ENCODE measurements at regions not wholly inside any gene's neighbourhood (a gene's known extent, or its start where the extent isn't known, plus 50 kb on each side); places are given as distances from the start of the nearest gene placed in this dataset.
"Not testable (repeated sequence)": the region's sequence is repeated elsewhere in the genome, so short reads cannot be mapped to it uniquely, and the experiment has no call there.

GRCh38 chr14:106674509-106675125 is 1148.2 kb downstream of the TMEM121 start:
- H3K27ac Mint-ChIP-seq; H3K36me3 Mint-ChIP-seq (ENCODE audit: low read depth); H3K4me3 Mint-ChIP-seq; H3K4me1 Mint-ChIP-seq; H3K9me3 Mint-ChIP-seq; POLR2A ChIA-PET: not testable (repeated sequence)
- peaks cover 35% of the 10 kb centered on the region for H3K27me3 Mint-ChIP-seq
- peak; percentile 55 for DNase-seq
- CTCF ChIA-PET = interaction anchor here (1.0 to 3.5 kb wide), 4 partner anchors 10 to 156 kb away, joined by 3 to 22 read pairs (median 8); no protein-coding TSS in a partner anchor

DNA sequence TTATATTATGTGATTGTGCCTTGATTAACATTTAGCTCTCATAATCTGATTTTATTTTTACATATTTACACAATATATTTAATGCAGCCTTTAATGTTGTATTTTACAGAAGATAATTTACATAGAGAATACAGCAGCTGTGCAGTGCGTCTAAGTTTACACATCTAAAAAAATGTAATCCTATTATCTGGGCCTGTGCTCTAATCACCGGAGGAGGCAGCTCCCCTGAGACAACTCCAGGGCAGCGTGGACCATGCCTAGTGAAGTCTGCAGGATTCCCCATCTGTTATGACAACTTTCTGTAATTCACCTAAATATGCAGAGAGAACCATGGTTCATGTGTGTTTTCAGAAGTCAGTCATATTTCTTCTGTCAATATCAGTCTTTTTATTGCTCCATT is 1149.3 kb downstream of the TMEM121 start:
- peaks cover 34% of the 10 kb centered on the region for H3K27me3 Mint-ChIP-seq
- H3K9me3 Mint-ChIP-seq; H3K4me1 Mint-ChIP-seq; H3K4me3 Mint-ChIP-seq; POLR2A ChIA-PET; DNase-seq; H3K27ac Mint-ChIP-seq; H3K36me3 Mint-ChIP-seq (ENCODE audit: low read depth): not testable (repeated sequence)
- CTCF ChIA-PET = interaction anchor here (0.8 to 2.4 kb wide), 4 partner anchors 8 to 155 kb away, joined by 3 to 11 read pairs (median 6); no protein-coding TSS in a partner anchor

GRCh38 chr14:106679776-106680175 is 1153.4 kb downstream of the TMEM121 start:
- H3K4me3 Mint-ChIP-seq = no peak overlapping the region
- peaks cover 3% of the 10 kb centered on the region for H3K4me1 Mint-ChIP-seq
- POLR2A ChIA-PET = no interaction called here
- peaks cover 39% of the 10 kb centered on the region for H3K27me3 Mint-ChIP-seq
- CTCF ChIA-PET = interaction anchor here (0.8 to 3.2 kb wide), 4 partner anchors 8 to 23 kb away, joined by 3 to 18 read pairs (median 6); no protein-coding TSS in a partner anchor
- no peak overlapping the region for H3K27ac Mint-ChIP-seq
- no peaks in the 10 kb centered on the region for H3K36me3 Mint-ChIP-seq (ENCODE audit: low read depth)
- DNase-seq = no peak
- H3K9me3 Mint-ChIP-seq = no peaks in the 10 kb centered on the region

GRCh38 chr14:106681161-106681560 is 1154.8 kb downstream of the TMEM121 start:
- no peak for DNase-seq
- Mint-ChIP-seq H3K36me3 (ENCODE audit: low read depth) (no peaks in the 10 kb centered on the region), H3K9me3 (no peaks in the 10 kb centered on the region), H3K27me3 (peaks cover 52% of the 10 kb centered on the region), H3K4me1 (no peaks in the 10 kb centered on the region), H3K4me3 (no peak overlapping the region), H3K27ac (no peak overlapping the region)
- ChIA-PET POLR2A (no interaction called here), CTCF (no interaction called here)

DNA sequence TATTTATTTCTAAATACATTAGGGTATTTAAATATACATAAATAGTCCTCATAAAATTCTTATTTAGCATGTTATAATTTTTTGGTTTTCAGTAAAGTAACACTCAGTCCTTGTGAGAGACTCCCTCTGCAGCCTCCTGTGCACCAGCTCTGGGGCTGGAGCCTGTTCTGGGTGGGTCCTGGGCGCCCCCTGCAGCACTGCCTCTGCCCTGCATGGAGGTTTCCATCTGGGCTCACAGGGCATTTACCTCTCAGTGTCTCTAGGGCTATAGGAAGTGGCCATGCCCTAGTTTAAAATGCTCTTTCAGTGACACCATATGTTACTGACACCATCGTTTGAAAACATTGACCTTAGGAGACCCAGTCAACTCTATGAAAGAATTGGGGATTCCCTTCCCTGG is 1155.2 kb downstream of the TMEM121 start:
- POLR2A ChIA-PET = no interaction called here

GRCh38 chr14:106683631-106684030 is 1157.2 kb downstream of the TMEM121 start:
- H3K27ac Mint-ChIP-seq = no peak overlapping the region
- peaks cover 57% of the 10 kb centered on the region for H3K27me3 Mint-ChIP-seq
- H3K36me3 Mint-ChIP-seq (ENCODE audit: low read depth) = no peaks in the 10 kb centered on the region
- H3K9me3 Mint-ChIP-seq = no peaks in the 10 kb centered on the region
- H3K4me1 Mint-ChIP-seq = no peaks in the 10 kb centered on the region
- no peak overlapping the region for H3K4me3 Mint-ChIP-seq
- ChIA-PET POLR2A (no interaction called here), CTCF (interaction anchor here (0.7 to 1.4 kb wide), 3 partner anchors 20 to 66 kb away, joined by 3 to 4 read pairs (median 3); no protein-coding TSS in a partner anchor)
- no peak for DNase-seq

More for the DNA sequence above, 1155.2 kb downstream of the TMEM121 start:
- Mint-ChIP-seq H3K27ac (no peak overlapping the region), H3K27me3 (peaks cover 52% of the 10 kb centered on the region), H3K4me1 (no peaks in the 10 kb centered on the region), H3K9me3 (no peaks in the 10 kb centered on the region), H3K36me3 (ENCODE audit: low read depth) (no peaks in the 10 kb centered on the region), H3K4me3 (no peak overlapping the region)
- CTCF ChIA-PET = no interaction called here
- no peak for DNase-seq

GRCh38 chr14:106686533-106686932 is 1160.2 kb downstream of the TMEM121 start:
- no peak overlapping the region for H3K27ac Mint-ChIP-seq
- H3K4me3 Mint-ChIP-seq = no peak overlapping the region
- H3K36me3 Mint-ChIP-seq (ENCODE audit: low read depth) = no peaks in the 10 kb centered on the region
- H3K4me1 Mint-ChIP-seq = no peaks in the 10 kb centered on the region
- H3K9me3 Mint-ChIP-seq = no peaks in the 10 kb centered on the region
- ChIA-PET CTCF (interaction anchor here (1.3 kb wide), 1 partner anchor 23 kb away, joined by 3 read pairs; no protein-coding TSS in a partner anchor), POLR2A (no interaction called here)
- peaks cover 49% of the 10 kb centered on the region for H3K27me3 Mint-ChIP-seq
- DNase-seq = no peak

DNA sequence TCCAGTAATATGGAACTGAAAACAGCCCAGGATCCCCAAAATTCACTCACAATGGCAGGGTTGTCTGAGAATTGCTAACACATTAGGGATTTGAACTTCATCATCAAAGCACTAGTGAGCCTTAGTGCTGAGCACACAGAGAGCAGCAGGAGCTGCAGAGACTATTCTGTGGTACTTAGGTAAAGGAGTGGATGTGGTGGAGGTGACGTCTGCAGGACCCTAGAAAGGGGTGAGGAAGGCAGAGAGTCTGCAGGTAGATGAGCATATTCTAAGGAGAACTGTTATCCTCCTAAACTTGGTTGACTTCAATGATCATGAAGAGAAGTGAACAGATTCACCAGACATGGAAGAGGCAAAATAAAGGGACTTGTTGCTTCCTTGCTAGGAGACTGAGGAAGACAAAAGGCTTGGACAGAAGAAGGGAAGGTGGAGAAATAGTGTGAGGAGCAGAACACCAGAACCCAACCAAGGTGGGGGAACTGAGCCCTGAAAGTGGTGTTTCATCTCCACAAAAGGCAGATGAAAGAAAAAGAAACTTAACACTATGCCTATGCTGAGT is 1164.0 kb downstream of the TMEM121 start:
- no peak for DNase-seq
- H3K4me1 Mint-ChIP-seq = peaks cover 4% of the 10 kb centered on the region
- no peaks in the 10 kb centered on the region for H3K9me3 Mint-ChIP-seq
- H3K27ac Mint-ChIP-seq = no peak overlapping the region
- CTCF ChIA-PET = interaction anchor here (0.8 to 2.8 kb wide), 4 partner anchors 11 to 113 kb away, joined by 3 to 16 read pairs (median 6); no protein-coding TSS in a partner anchor
- no peaks in the 10 kb centered on the region for H3K36me3 Mint-ChIP-seq (ENCODE audit: low read depth)
- POLR2A ChIA-PET = no interaction called here
- peaks cover 23% of the 10 kb centered on the region for H3K27me3 Mint-ChIP-seq
- H3K4me3 Mint-ChIP-seq = no peak overlapping the region

DNA sequence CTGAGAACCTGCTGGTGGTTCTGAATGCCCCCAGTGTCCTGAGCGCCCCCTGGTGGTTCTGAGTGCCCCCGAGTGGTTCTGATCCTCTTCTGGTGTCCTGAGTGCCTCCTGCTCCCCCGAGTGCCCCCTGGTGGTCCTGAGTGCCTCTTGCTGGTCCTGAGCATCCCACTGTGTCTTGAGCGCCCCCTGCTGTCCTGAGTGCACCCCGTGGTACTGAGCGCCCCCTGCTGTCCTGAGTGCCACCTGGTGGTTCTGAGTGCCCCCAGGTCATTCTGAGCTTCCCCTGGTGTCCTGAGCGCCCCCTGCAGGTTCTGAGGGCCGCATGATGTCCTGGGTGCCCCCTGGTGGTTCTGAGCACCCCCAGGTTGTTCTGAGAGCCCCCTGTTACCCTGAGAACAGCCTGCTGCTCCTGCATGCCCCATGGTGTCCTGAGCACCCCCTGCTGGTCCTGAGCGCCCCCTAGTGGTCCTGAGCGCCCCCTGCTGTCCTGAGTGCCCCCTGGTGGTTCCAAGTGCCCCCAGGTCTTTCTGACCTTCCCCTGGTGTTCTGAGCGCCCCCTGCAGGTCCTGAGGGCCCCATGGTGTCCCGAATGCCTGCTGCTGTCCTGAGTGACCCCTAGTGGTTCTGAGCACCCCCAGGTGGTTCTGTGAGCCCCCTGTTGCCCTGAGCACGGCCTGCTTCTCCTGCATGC is 1165.4 kb downstream of the TMEM121 start:
- POLR2A ChIA-PET = no interaction called here

DNA sequence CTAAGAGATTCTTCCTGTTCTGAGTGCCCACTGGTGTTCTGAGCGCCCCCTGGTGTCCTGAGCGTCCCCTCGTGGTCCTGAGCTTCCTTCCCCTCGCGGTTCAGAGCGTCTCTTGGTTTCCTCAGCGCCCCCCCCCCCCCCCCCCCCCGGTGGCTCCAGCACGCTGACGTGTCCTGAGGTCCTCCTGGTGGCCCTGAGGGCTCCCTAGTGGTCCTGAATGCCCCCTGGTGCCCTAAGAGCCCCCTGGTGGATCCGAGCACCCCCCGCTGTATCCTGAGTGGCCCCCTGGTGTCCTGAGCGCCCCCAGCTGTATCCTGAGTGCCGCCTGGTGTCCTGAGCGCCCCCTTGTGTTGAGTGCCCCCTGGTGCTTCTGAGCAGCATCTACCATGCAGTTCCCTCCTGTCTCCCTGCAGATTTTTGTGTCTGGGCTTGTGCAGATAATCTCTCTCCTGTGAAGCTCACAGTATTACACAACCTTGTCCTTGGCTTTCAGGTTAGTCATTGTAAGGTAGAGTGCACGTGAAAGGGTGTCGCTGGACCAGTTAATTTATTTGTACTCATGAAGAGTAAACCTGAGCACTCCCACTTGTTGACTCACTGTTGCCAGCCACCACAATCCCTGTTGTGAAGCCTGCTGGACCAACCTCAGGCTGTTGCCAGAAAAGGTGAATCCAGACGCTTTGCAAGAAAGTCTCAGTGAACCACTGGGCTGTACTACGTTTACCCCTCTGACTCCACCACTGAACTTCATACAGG is 1168.4 kb downstream of the TMEM121 start:
- H3K4me3 Mint-ChIP-seq = peak overlapping the region; percentile 30

More for the DNA sequence above, 1165.4 kb downstream of the TMEM121 start:
- Mint-ChIP-seq H3K4me1 (peaks cover 4% of the 10 kb centered on the region), H3K4me3 (no peak overlapping the region), H3K9me3 (no peaks in the 10 kb centered on the region), H3K27ac (no peak overlapping the region), H3K36me3 (ENCODE audit: low read depth) (no peaks in the 10 kb centered on the region), H3K27me3 (peaks cover 16% of the 10 kb centered on the region)
- DNase-seq = peak; percentile 83
- CTCF ChIA-PET = interaction anchor here (0.6 to 2.8 kb wide), 16 partner anchors 12 to 274 kb away, joined by 3 to 16 read pairs (median 4); no protein-coding TSS in a partner anchor

GRCh38 chr14:106698620-106699267 is 1172.4 kb downstream of the TMEM121 start:
- H3K9me3 Mint-ChIP-seq; H3K27me3 Mint-ChIP-seq; POLR2A ChIA-PET; H3K4me3 Mint-ChIP-seq; CTCF ChIA-PET; H3K36me3 Mint-ChIP-seq (ENCODE audit: low read depth); H3K27ac Mint-ChIP-seq: not testable (repeated sequence)
- peaks cover 13% of the 10 kb centered on the region for H3K4me1 Mint-ChIP-seq
- DNase-seq = peak; percentile 46

More for the DNA sequence above, 1168.4 kb downstream of the TMEM121 start:
- no peaks in the 10 kb centered on the region for H3K9me3 Mint-ChIP-seq
- no peak overlapping the region for H3K27ac Mint-ChIP-seq
- POLR2A ChIA-PET = no interaction called here
- H3K36me3 Mint-ChIP-seq (ENCODE audit: low read depth) = no peaks in the 10 kb centered on the region
- peak; percentile 61 for DNase-seq
- H3K4me1 Mint-ChIP-seq = peaks cover 11% of the 10 kb centered on the region
- CTCF ChIA-PET = interaction anchor here (0.6 to 2.6 kb wide), 11 partner anchors 15 to 142 kb away, joined by 3 to 34 read pairs (median 3); no protein-coding TSS in a partner anchor
- peaks cover 11% of the 10 kb centered on the region for H3K27me3 Mint-ChIP-seq

DNA sequence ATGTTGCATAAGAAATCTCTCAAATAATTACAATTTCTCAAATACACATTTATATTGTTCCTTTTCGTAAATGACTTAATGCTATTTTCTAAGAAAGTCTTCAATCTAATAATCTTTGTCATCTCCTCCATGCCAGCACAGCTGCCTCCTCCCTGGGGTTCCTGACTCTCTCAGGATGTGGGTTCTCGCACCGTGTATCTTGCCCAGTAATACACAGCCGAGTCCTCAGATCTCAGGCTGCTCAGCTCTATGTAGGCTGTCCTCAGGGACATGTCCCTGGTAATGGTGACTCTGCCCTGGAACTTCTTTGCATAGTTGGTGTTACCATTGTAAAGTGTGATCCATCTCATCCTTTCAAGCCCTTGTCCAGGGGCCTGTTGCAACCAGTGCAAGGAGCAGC is 1177.3 kb downstream of the TMEM121 start:
- H3K9me3 Mint-ChIP-seq; POLR2A ChIA-PET; DNase-seq; H3K36me3 Mint-ChIP-seq (ENCODE audit: low read depth); H3K27me3 Mint-ChIP-seq; H3K27ac Mint-ChIP-seq; H3K4me3 Mint-ChIP-seq; CTCF ChIA-PET: not testable (repeated sequence)
- peaks cover 10% of the 10 kb centered on the region for H3K4me1 Mint-ChIP-seq
